ENCODE measurements at regions not wholly inside any gene's neighbourhood (a gene's known extent, or its start where the extent isn't known, plus 50 kb on each side); places are given as distances from the start of the nearest gene placed in this dataset.

- TF ChIP-seq CTCF (conservative IDR thresholded peaks at IDR 0.05) (no peak), ZFX (IDR thresholded peaks at IDR 0.05) (no peak)
Observed at GRCh38 chr1:103190766-103191165, 82.4 kb upstream of the COL11A1 start.

All from C4-2B (cell line).